ENCODE measurements at regions not wholly inside any gene's neighbourhood (a gene's known extent, or its start where the extent isn't known, plus 50 kb on each side); places are given as distances from the start of the nearest gene placed in this dataset.

- H3K4me1 ChIP-seq (ENCODE audit: control insufficient read depth in 4 of 4, insufficient read depth in 4 of 4, low read length in 3 of 4) = no peaks in the 10 kb centered on the region
- WGBS = 77% methylated on average over 9 of the region's 9 CpGs
- TF ChIP-seq ATF3 (IDR thresholded peaks at IDR 0.05) (no peak), YY1 (IDR thresholded peaks at IDR 0.05) (no peak)
- H3K27me3 ChIP-seq (ENCODE audit: control insufficient read depth in 4 of 4, insufficient read depth in 4 of 4, low read length in 3 of 4) = peaks cover 0 to 3% (median 0%) of the 10 kb centered on the region in 4 donors
- H3K27ac ChIP-seq (ENCODE audit: low read depth in 1 of 2, low read length in 2 of 2) = no peak overlapping the region
- no peaks in the 10 kb centered on the region for H3K36me3 ChIP-seq (ENCODE audit: control insufficient read depth in 4 of 4, insufficient read depth in 3 of 4, low read depth in 1 of 4, low read length in 3 of 4)
- H3K9me3 ChIP-seq (ENCODE audit: control insufficient read depth in 4 of 4, low read length in 3 of 4) = peaks cover 0 to 4% (median 0%) of the 10 kb centered on the region in 4 donors
- H3K4me3 ChIP-seq (ENCODE audit: low read depth in 1 of 3, low read length in 3 of 3) = no peak overlapping the region
- no peak for DNase-seq (ENCODE audit: low spot score)
- no peak overlapping the region for H3K9ac ChIP-seq (ENCODE audit: low read depth in 1 of 2, low read length in 2 of 2)
Measured at GRCh38 chr20:24277196-24277595, 192.2 kb upstream of the SYNDIG1 start.

GRCh38 chr20:24275946-24276705, 193.3 kb upstream of the SYNDIG1 start:
- Histone ChIP-seq H3K4me3 (ENCODE audit: low read depth in 1 of 3, low read length in 3 of 3) (no peak overlapping the region), H3K27ac (ENCODE audit: low read depth in 1 of 2, low read length in 2 of 2) (no peak overlapping the region), H3K4me1 (ENCODE audit: control insufficient read depth in 4 of 4, insufficient read depth in 4 of 4, low read length in 3 of 4) (no peaks in the 10 kb centered on the region), H3K9ac (ENCODE audit: low read depth in 1 of 2, low read length in 2 of 2) (no peak overlapping the region), H3K36me3 (ENCODE audit: control insufficient read depth in 4 of 4, insufficient read depth in 3 of 4, low read depth in 1 of 4, low read length in 3 of 4) (no peaks in the 10 kb centered on the region), H3K27me3 (ENCODE audit: control insufficient read depth in 4 of 4, insufficient read depth in 4 of 4, low read length in 3 of 4) (peaks cover 0 to 3% (median 0%) of the 10 kb centered on the region in 4 donors), H3K9me3 (ENCODE audit: control insufficient read depth in 4 of 4, low read length in 3 of 4) (peaks cover 0 to 4% (median 0%) of the 10 kb centered on the region in 4 donors)
- TF ChIP-seq YY1 (IDR thresholded peaks at IDR 0.05) (no peak), MAX (IDR thresholded peaks at IDR 0.05) (no peak), ZBTB33 (IDR thresholded peaks at IDR 0.05) (no peak), RXRA (IDR thresholded peaks at IDR 0.05) (no peak), JUND (IDR thresholded peaks at IDR 0.05) (no peak), SP1 (IDR thresholded peaks at IDR 0.05) (no peak), REST (IDR thresholded peaks at IDR 0.05) (no peak), HNF4G (IDR thresholded peaks at IDR 0.05) (no peak), NR2F2 (IDR thresholded peaks at IDR 0.05) (no peak), TAF1 (conservative IDR thresholded peaks at IDR 0.05) (no peak), ATF3 (IDR thresholded peaks at IDR 0.05) (no peak), EGR1 (IDR thresholded peaks at IDR 0.05; ENCODE audit: low read depth in 2 of 2) (no peak), FOXA2 (IDR thresholded peaks at IDR 0.05) (no peak), FOXA1 (IDR thresholded peaks at IDR 0.05) (no peak), CTCF (IDR thresholded peaks at IDR 0.05; ENCODE audit: low read depth, low read length, missing input control) (no peak)
- WGBS = 35% methylated on average over 3 of the region's 3 CpGs
- no peak for DNase-seq (ENCODE audit: low spot score)
